GM19239 (cell line): ENCODE measurements at regions not wholly inside any gene's neighbourhood (a gene's known extent, or its start where the extent isn't known, plus 50 kb on each side); places are given as distances from the start of the nearest gene placed in this dataset.
"Not testable (repeated sequence)": the region's sequence is repeated elsewhere in the genome, so short reads cannot be mapped to it uniquely, and the experiment has no call there.

Experiments
- DNase-seq: peaks from one replicate; pipeline ENCODE4 v3.0.0; 2011; ENCODE audit warnings: low spot score; ENCODE audit not compliant: insufficient read length
- FAIRE-seq: peaks from 2 replicates; lab custom pipeline; 2011; peaks lifted over from hg19 to GRCh38; lab: Jason Lieb, UNC

DNA sequence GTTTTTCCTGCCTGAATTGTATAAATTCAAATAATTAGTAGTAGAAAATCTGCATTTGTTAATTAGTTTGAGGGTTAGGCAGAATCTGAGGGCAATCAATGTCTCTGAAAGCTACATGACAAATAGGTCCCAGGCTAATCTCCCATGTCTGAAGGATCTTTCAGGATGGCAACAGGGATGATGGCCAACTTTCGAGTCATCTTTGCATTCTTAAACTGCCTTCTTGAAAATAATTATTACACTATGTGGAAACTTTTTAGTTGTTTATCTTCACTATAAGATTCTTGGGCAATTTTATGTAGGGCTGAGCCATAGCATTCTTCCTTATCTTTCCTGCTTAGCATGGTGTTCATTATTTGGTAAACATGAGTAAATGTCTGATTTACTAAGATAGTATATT is 490.3 kb upstream of the EPHA5 start:
- FAIRE-seq (no peak), DNase-seq (no peak)

- no peak for FAIRE-seq
- DNase-seq: no peak
These were observed 487.3 kb upstream of the EPHA5 start for GRCh38 chr4:66157594-66157993.

DNA sequence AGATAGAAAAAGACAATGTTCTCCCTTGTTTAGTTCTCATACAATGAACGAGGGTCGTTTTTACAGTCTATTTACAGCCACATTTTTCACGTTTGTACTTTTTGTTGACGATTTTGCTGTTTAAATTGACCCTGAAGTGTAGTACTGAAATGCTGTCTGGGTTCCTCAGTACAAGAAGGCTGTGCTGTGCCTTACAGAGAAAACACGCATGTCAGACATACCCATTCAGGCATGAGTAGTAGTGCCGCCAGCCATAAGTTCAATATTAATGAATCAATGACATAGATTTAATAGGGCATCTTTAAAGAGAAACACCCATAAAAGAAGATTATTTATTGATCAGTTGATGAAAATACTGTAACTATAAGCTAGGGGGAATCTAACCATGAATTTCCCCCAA is 459.8 kb upstream of the EPHA5 start:
- FAIRE-seq: no peak
- no peak for DNase-seq

- FAIRE-seq: no peak
- DNase-seq: no peak
These were observed 453.6 kb upstream of the EPHA5 start for GRCh38 chr4:66123831-66124413.

GRCh38 chr4:66123190-66123589 is 452.9 kb upstream of the EPHA5 start:
- FAIRE-seq (no peak), DNase-seq (no peak)

- DNase-seq, FAIRE-seq: not testable (repeated sequence)
These were observed 444.9 kb upstream of the EPHA5 start for GRCh38 chr4:66115231-66115630.

GRCh38 chr4:66108898-66109297 is 438.6 kb upstream of the EPHA5 start:
- no peak for FAIRE-seq
- no peak for DNase-seq

DNA sequence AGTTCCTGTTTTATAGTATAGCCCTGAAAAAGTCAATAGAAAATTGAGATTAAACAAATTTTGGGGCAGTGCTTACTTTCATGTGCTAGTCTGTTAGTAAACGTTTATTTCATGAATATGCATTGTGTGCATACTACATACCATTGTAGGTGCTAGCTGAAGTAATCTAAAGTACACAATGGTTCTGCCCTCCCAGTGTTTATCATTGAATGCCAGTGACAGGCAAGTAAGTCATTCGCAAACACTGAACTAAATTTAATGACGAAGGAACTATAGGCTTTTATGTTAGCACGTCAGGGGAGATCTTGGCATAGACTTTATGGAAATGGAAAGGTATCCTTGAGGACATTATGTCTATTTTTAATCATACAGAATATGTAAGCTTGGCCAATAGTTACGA is 426.9 kb upstream of the EPHA5 start:
- DNase-seq (no peak), FAIRE-seq (no peak)

- no peak for DNase-seq
- no peak for FAIRE-seq
These were observed 424.8 kb upstream of the EPHA5 start for GRCh38 chr4:66095065-66095464.

GRCh38 chr4:66094070-66094469 is 423.8 kb upstream of the EPHA5 start:
- DNase-seq: no peak
- no peak for FAIRE-seq

GRCh38 chr4:66091786-66092185 is 421.5 kb upstream of the EPHA5 start:
- FAIRE-seq (no peak), DNase-seq (no peak)

GRCh38 chr4:66073961-66074360 is 403.7 kb upstream of the EPHA5 start:
- DNase-seq (no peak), FAIRE-seq (no peak)

DNA sequence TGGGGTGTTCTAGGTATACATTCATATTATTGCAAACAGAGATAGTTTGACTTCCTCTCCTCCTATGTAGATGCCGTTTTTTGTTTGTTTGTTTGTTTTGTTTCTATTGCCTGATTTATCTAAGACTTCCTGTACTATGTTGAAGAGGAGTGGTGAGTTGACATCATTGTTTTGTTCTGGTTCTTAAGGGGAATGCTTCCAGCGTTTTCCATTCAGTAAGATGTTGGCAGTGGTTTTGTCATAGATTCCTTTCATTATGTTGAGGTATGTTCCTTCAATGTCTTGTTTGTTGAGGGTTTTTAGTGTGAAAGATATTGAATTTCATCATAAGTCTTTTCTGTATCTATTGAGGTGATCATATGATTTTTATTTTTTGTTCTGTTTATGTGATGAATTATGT is 401.6 kb upstream of the EPHA5 start:
- FAIRE-seq: no peak
- DNase-seq: no peak

DNA sequence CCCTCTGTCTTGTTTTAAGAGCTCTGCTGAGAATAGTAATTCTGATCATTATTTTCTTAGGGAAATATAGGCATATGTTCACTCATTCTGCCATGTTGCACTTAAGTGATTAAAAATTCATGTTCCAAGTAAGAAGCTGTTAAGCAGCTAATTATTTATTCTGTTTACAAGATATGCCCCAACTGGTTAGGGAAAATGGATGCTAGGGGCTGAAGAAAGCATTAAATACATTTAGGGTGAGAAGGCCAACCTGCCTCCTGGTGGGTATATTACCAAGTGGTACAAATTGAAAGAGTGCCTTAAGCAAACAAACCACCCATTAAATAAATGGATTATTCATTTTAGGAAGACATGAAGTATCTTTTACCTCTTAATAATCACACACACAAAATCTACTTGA is 392.6 kb upstream of the EPHA5 start:
- DNase-seq: no peak
- no peak for FAIRE-seq

- no peak for FAIRE-seq
- no peak for DNase-seq
These were observed 391.8 kb upstream of the EPHA5 start for GRCh38 chr4:66062044-66062443.

DNA sequence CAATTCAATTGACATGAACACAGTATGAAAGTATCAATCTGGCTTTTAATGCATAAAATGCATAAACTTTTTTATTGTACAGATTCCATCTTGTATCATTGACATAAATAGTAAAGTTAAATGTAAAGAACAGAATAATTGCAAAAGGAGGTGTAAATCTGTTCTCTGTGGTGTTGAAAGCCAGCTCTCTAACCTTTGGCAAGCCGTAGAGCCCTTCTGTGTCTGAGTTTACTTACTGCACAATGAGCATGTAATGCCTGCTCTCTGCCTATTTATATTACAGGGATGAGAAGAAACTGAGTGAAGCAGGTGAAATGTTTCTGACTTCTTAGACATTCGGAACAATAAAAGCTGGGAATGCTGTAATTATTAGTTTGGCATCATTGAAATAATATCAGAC is 389.3 kb upstream of the EPHA5 start:
- no peak for DNase-seq
- FAIRE-seq: no peak

GRCh38 chr4:66059136-66059535 is 388.8 kb upstream of the EPHA5 start:
- DNase-seq: no peak
- no peak for FAIRE-seq

- DNase-seq (no peak), FAIRE-seq (no peak)
These were observed 385.7 kb upstream of the EPHA5 start for GRCh38 chr4:66055999-66056398.

GRCh38 chr4:66052426-66052825 is 382.1 kb upstream of the EPHA5 start:
- no peak for FAIRE-seq

GRCh38 chr4:66048861-66049260 is 378.6 kb upstream of the EPHA5 start:
- FAIRE-seq (no peak), DNase-seq (no peak)

More at GRCh38 chr4:66052426-66052825, 382.1 kb upstream of the EPHA5 start:
- DNase-seq: no peak

- DNase-seq (no peak), FAIRE-seq (no peak)
These were observed 375.6 kb upstream of the EPHA5 start for GRCh38 chr4:66045913-66046312.

DNA sequence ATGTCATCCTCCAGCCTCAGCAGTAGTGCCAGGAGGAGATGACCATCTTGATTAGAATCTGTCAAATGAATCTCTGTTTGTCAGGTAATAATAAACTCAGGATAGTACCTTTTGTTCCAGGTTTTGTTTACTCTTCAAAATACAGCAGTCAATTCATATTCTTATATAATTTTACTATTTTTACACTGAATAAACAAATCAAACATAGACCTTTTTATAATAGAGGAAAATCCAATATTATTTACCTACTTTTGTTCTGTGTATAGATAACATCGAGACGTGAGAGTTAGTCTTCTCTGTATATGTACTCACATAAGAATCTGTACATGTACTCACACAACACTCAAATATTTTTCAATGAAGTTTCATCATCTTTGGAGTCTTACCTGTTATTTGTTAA is 365.4 kb upstream of the EPHA5 start:
- no peak for FAIRE-seq

DNA sequence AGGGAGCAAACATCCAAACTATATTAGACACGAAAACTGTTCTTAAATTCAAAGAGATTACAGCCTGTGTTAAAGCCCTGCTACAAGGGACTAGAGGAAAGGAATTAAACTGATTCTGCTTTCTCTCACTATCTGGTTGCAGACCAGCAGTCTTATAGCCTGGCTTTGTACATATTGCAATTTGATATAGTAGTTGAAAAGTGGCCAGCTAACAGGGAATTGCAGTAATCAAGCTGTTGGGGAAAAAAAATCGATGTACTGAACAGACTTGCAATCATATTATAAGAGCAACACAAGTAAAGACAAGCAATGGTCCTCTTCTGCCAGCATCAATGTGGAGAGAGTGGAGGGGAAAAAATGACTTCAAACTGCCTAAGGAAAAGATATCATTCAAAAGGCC is 364.4 kb upstream of the EPHA5 start:
- no peak for FAIRE-seq

More for the DNA sequence above, 365.4 kb upstream of the EPHA5 start:
- DNase-seq: no peak

More for the DNA sequence above, 364.4 kb upstream of the EPHA5 start:
- no peak for DNase-seq
